ENCODE measurements at regions not wholly inside any gene's neighbourhood (a gene's known extent, or its start where the extent isn't known, plus 50 kb on each side); places are given as distances from the start of the nearest gene placed in this dataset.

GRCh38 chr3:17844236-17844635 lies 101.8 kb upstream of the TBC1D5 start:
- TF ChIP-seq CTCF (conservative IDR thresholded peaks at IDR 0.05; ENCODE audit: low read length) (no peak), EZH2phosphoT487 (IDR thresholded peaks at IDR 0.05; ENCODE audit: borderline replicate concordance, low read depth, low read length) (no peak)
